ENCODE measurements at regions not wholly inside any gene's neighbourhood (a gene's known extent, or its start where the extent isn't known, plus 50 kb on each side); places are given as distances from the start of the nearest gene placed in this dataset.

DNA sequence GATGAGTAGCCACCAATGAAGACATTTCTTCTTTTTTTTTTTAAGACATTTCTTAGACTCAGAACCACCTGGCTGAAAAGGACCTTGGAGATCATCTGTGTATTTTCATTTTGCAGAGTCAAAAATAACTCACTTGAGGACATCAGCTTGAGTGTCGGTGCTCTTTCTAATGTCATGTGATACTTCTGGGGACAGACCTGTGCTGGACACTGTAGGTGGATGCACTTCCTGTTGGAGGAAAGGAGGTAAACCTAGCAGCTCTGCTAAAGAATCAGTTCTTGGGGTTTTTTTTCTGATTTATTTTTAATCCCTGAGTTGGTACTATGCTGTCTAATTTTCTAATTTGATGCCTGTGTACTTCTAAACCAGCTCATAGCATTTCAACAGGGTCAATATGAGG is 283.9 kb upstream of the CRIM1 start:
- in situ Hi-C loops (cut with HindIII; ENCODE audit: low pct_ligation_motif_present, low sequenced_read_pairs), result no loop called here
- H3K27me3 ChIP-seq (replicated peaks), result no peaks in the 10 kb centered on the region
- DNase-seq, result no peak
- H3K4me3 ChIP-seq (ENCODE audit: low read depth, low read length), result no peak overlapping the region
- H3K36me3 ChIP-seq (replicated peaks), result no peaks in the 10 kb centered on the region
- no peak overlapping the region for H3K27ac ChIP-seq
- TF ChIP-seq CTCF (IDR thresholded peaks at IDR 0.05; ENCODE audit: low read depth, low read length, missing control alignments), result no peak

DNA sequence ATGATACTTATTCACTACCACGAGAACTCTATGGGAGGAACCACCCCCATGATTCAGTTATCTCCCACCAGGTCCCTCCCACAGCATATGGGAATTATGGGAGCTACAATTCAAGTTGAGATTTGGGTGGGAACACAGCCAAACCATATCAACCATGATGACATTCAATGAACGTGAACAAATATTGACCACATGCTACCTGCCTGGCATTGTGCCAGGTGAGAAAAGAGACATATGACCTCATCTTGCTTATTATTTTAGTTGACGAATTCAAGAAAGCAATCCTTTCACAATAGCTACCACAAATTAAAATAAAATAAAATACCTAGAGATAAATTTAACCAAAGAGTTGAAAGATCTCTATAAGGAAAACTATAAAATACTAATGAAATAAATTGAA is 286.5 kb upstream of the CRIM1 start:
- in situ Hi-C loops (cut with HindIII; ENCODE audit: low pct_ligation_motif_present, low sequenced_read_pairs), result no loop called here
- TF ChIP-seq CTCF (IDR thresholded peaks at IDR 0.05; ENCODE audit: low read depth, low read length, missing control alignments), result no peak
- H3K27me3 ChIP-seq (replicated peaks), result no peaks in the 10 kb centered on the region

DNA sequence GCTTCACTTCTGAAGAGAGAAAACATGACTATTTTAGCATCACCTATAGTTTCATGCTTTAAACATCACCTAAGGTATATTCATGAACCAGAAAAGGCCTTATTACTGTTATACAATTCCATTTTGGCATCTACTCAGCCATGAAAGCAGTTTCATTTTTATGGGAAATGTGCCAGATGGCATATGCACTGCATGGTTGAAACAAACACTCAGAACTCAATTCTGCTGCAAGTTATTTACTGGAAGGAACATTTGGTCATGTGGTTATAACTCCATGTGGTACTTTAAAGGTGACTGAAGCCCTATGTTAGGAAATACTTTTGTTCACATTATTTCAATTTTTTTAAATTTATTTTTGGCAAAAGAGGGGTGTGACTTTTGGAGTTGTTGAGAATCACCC is 287.5 kb upstream of the CRIM1 start:
- no peak for TF ChIP-seq CTCF (IDR thresholded peaks at IDR 0.05; ENCODE audit: low read depth, low read length, missing control alignments)
- H3K4me3 ChIP-seq (ENCODE audit: low read depth, low read length), result no peak overlapping the region
- H3K27ac ChIP-seq, result no peak overlapping the region
- in situ Hi-C loops (cut with HindIII; ENCODE audit: low pct_ligation_motif_present, low sequenced_read_pairs), result no loop called here
- no peaks in the 10 kb centered on the region for H3K27me3 ChIP-seq (replicated peaks)
- H3K36me3 ChIP-seq (replicated peaks), result no peaks in the 10 kb centered on the region
- DNase-seq, result no peak

More for the DNA sequence above, 286.5 kb upstream of the CRIM1 start:
- DNase-seq, result no peak
- no peak overlapping the region for H3K27ac ChIP-seq
- no peak overlapping the region for H3K4me3 ChIP-seq (ENCODE audit: low read depth, low read length)
- H3K36me3 ChIP-seq (replicated peaks), result no peaks in the 10 kb centered on the region

DNA sequence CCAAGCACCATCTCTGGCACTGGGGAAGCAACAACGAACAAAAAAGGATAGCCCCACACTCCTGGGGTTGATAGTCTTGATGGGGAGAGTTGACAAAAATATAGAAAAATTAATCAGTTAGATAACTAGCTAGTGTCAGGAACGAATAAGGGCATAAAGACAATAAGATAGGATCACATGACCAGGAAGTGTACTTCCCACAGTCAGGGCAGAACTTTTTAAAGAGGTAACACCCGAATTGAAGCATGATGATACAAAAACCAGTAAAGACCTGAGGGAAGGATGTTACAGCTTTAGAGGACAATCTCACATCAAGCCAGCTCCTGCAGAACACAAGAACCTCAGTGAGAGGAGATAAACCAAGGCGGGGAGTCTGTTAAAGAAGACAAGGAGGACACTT is 295.4 kb upstream of the CRIM1 start:
- no peak for TF ChIP-seq CTCF (IDR thresholded peaks at IDR 0.05; ENCODE audit: low read depth, low read length, missing control alignments)
- H3K36me3 ChIP-seq (replicated peaks), result no peaks in the 10 kb centered on the region
- in situ Hi-C loops (cut with HindIII; ENCODE audit: low pct_ligation_motif_present, low sequenced_read_pairs), result no loop called here
- no peak overlapping the region for H3K27ac ChIP-seq
- H3K4me3 ChIP-seq (ENCODE audit: low read depth, low read length), result no peak overlapping the region
- no peaks in the 10 kb centered on the region for H3K27me3 ChIP-seq (replicated peaks)
- no peak for DNase-seq

DNA sequence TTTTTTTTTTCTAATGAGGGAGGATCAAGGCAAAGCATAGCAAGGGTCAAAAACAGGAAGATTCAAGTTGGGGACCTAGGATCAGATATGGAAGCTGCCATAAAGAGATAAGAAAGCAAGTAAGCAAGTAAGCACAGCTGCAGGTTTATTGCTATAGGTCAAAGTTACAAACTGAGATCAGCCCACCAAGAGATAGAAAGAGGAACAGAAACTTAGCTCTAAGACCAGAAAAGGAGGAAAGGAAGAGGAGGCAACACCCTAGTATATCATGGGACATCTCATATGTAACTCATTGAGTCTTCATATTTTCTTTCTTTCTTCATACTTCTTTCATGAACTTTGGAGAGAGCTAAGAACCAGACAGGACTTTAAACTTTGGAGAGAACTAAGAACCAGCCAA is 295.9 kb upstream of the CRIM1 start:
- Histone ChIP-seq H3K36me3 (replicated peaks) (no peaks in the 10 kb centered on the region), H3K27ac (no peak overlapping the region), H3K27me3 (replicated peaks) (no peaks in the 10 kb centered on the region), H3K4me3 (ENCODE audit: low read depth, low read length) (no peak overlapping the region)
- no peak for TF ChIP-seq CTCF (IDR thresholded peaks at IDR 0.05; ENCODE audit: low read depth, low read length, missing control alignments)
- no peak for DNase-seq
- in situ Hi-C loops (cut with HindIII; ENCODE audit: low pct_ligation_motif_present, low sequenced_read_pairs), result no loop called here

DNA sequence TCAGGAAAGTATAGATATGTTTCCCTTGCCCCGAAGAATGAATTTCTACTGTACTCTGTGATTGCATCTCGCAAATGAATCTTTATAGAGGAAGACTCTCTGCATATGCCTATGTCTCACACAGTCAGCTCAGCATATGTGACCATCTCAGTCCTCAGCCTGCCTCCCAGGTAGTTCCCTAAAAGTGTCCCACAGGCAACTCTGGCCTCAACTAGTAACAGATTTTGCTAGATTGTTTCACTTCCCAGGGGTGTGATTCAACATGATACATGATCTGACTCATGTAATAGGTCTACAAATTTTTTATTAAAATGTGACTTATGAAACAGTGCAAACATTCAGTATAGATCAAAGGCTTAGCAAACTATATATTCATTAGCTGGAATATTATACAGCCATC is 296.6 kb upstream of the CRIM1 start:
- no peak overlapping the region for H3K4me3 ChIP-seq (ENCODE audit: low read depth, low read length)
- H3K36me3 ChIP-seq (replicated peaks), result no peaks in the 10 kb centered on the region
- no peak overlapping the region for H3K27ac ChIP-seq
- in situ Hi-C loops (cut with HindIII; ENCODE audit: low pct_ligation_motif_present, low sequenced_read_pairs), result no loop called here
- TF ChIP-seq CTCF (IDR thresholded peaks at IDR 0.05; ENCODE audit: low read depth, low read length, missing control alignments), result no peak
- no peaks in the 10 kb centered on the region for H3K27me3 ChIP-seq (replicated peaks)
- DNase-seq, result no peak

Data from brain microvascular endothelial cell (primary cell).